ENCODE measurements at regions not wholly inside any gene's neighbourhood (a gene's known extent, or its start where the extent isn't known, plus 50 kb on each side); places are given as distances from the start of the nearest gene placed in this dataset.

DNA sequence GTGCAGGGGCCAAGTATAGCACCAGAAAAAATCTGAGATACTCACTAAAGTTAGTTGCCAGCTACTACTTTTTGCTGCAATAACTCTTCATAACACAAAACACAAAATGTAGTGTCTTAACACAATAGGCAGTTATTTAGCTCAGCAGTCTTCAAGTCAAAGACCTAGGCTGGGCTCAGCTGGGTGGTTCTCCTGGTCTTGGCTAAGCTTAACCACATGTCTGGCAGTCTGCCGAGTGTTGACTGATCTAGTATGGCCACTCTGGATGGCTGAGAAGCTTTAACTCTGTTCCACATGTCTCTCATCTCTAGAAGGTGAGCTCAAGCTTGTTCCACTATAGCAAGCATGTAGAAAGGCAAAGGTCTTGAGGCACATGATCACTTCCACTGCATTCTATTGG lies 451.6 kb downstream of the SOX11 start:
- no peak for TF ChIP-seq SUZ12 (IDR thresholded peaks at IDR 0.05; ENCODE audit: low read length)
- TF ChIP-seq, protein P1, sequence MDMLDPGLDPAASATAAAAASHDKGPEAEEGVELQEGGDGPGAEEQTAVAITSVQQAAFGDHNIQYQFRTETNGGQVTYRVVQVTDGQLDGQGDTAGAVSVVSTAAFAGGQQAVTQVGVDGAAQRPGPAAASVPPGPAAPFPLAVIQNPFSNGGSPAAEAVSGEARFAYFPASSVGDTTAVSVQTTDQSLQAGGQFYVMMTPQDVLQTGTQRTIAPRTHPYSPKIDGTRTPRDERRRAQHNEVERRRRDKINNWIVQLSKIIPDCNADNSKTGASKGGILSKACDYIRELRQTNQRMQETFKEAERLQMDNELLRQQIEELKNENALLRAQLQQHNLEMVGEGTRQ (IDR thresholded peaks at IDR 0.05; ENCODE audit: low read length) = no peak
- 100% methylated on average over 1 of the region's 1 CpG; no CpG with 5 or more reads in 1 of the 2 experiments for WGBS, 2 experiments (ENCODE audit: extremely low coverage in 1 of 2, insufficient coverage in 1 of 2, insufficient read length in 1 of 2, insufficient replicate concordance in 2 of 2, low coverage in 1 of 2, low lambda C conversion rate in 2 of 2, missing lambda C conversion rate in 1 of 2)

More for the DNA sequence above, 451.6 kb downstream of the SOX11 start:
- CTCF ChIA-PET (ENCODE audit: partially characterized antibody) = no interaction called here
- Histone ChIP-seq H3K4me1 (replicated peaks in 1 of 4; ENCODE audit: control insufficient read depth in 3 of 4, insufficient read depth in 4 of 4, low read length in 3 of 4) (no peaks in the 10 kb centered on the region), H2AFZ (ENCODE audit: low read length) (no peak overlapping the region), H3K27ac (ENCODE audit: low read depth, low read length) (no peak overlapping the region), H2BK15ac (ENCODE audit: low read length) (no peak overlapping the region), H3K27me3 (replicated peaks in 1 of 4; ENCODE audit: control insufficient read depth in 3 of 4, extremely low read depth in 1 of 4, insufficient read depth in 3 of 4, low read length in 3 of 4) (no peaks in the 10 kb centered on the region), H2BK5ac (ENCODE audit: low read depth, low read length) (no peak overlapping the region), H3K4me3 (ENCODE audit: extremely low read depth in 1 of 4, insufficient read depth in 2 of 4, low read depth in 3 of 4, low read length in 4 of 4) (no peak overlapping the region), H3K4me2 (ENCODE audit: insufficient read depth in 1 of 2, low read depth in 2 of 2, low read length in 2 of 2) (no peak overlapping the region), H3K18ac (ENCODE audit: extremely low read depth, low read length) (no peak overlapping the region), H3K23me2 (ENCODE audit: low read depth, low read length) (peaks cover 7% of the 10 kb centered on the region), H2BK12ac (ENCODE audit: low read depth, low read length) (no peak overlapping the region), H3K36me3 (ENCODE audit: control insufficient read depth in 2 of 4, insufficient read depth in 4 of 4, low read length in 3 of 4) (no peaks in the 10 kb centered on the region), H2AK5ac (ENCODE audit: low read depth, low read length) (no peak overlapping the region), H3K9me3 (ENCODE audit: insufficient read depth in 2 of 2, low read depth in 1 of 2, low read length in 1 of 2) (peaks cover 0 to 3% of the 10 kb centered on the region in 2 experiments; a peak in 1 of 4 replicates), H3K23ac (ENCODE audit: insufficient read length) (no peak overlapping the region), H3K9ac (replicated peaks in 1 of 4; ENCODE audit: extremely low read depth in 1 of 4, low read depth in 3 of 4, low read length in 3 of 4) (no peak overlapping the region), H3K4ac (replicated peaks; ENCODE audit: insufficient read length, low read depth, low read length) (no peak overlapping the region), H3K56ac (replicated peaks; ENCODE audit: insufficient read length, low read depth, low read length) (no peak overlapping the region), H3K79me1 (ENCODE audit: low read depth, low read length) (no peaks in the 10 kb centered on the region), H2BK20ac (ENCODE audit: low read length) (no peak overlapping the region), H3K79me2 (ENCODE audit: control insufficient read depth in 1 of 2, insufficient read depth in 2 of 2, low read length in 2 of 2) (no peaks in the 10 kb centered on the region), H2BK120ac (replicated peaks; ENCODE audit: low read depth, low read length) (no peak overlapping the region), H4K8ac (ENCODE audit: extremely low read depth, insufficient read depth, low read length) (no peak overlapping the region), H4K5ac (ENCODE audit: insufficient read length, low read depth, low read length) (no peak overlapping the region), H3K14ac (ENCODE audit: insufficient read length) (no peak overlapping the region), H4K20me1 (replicated peaks in 1 of 2; ENCODE audit: control insufficient read depth in 1 of 2, insufficient read depth in 2 of 2, low read length in 2 of 2) (no peaks in the 10 kb centered on the region), H4K91ac (replicated peaks; ENCODE audit: insufficient read length, low read length) (no peak overlapping the region)
- DNase-seq (ENCODE audit: low read depth in 1 of 2, low spot score in 2 of 2) (no peak), FAIRE-seq (no peak)
- POLR2A ChIA-PET (ENCODE audit: partially characterized antibody) = no interaction called here

All from H1 (cell line).